ENCODE measurements at regions not wholly inside any gene's neighbourhood (a gene's known extent, or its start where the extent isn't known, plus 50 kb on each side); places are given as distances from the start of the nearest gene placed in this dataset.

GRCh38 chr11:112543390-112543789 lies 282.7 kb upstream of the PLET1 start:
- no peak for DNase-seq

DNA sequence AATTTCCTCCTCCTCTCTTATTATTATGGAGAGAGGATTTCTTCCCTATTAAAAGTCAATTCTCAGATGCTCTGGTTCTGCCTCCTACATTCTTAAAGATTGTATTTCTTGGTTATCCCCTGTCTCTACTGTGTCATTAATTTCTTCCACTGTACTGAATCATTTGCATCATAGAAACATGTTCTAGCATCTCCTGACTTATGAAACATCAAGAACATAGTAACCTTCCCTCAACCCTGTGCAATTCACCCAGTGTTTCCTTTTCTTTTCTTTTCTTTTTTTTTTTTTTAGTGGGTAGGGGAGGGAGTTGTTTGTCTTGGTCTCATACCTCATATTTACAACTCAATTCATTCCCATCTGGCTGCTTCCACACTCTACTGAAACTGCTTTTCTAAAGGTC lies 288.0 kb upstream of the PLET1 start:
- no peak for DNase-seq

DNA sequence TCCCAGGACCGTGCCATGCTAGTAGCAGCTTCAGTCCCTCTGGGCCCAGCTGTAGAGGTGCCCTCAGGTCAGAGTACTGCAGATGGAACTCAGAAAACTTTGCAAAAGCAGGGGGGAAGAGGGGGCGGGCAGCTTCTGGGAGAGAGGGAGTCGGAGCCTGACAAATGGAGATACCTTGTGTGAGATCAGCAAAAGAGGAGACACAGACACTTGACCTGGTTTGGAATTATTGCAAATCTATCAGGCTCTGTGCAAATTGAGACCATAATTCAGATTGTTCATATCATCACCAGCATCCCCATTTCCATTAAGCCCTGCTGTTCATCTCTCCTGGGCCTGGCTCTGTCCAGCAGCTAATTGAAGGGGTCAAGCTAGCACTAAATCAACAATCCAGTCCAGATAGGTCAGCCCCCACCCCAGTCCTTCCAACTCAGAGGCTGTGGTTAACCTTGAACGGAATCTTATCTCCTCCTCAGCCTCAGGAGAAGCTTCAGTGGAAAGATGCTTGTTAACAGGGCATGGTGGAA lies 292.6 kb upstream of the PLET1 start:
- no peak for DNase-seq

- no peak for DNase-seq
Observed at GRCh38 chr11:112554586-112554985, 293.9 kb upstream of the PLET1 start.

DNA sequence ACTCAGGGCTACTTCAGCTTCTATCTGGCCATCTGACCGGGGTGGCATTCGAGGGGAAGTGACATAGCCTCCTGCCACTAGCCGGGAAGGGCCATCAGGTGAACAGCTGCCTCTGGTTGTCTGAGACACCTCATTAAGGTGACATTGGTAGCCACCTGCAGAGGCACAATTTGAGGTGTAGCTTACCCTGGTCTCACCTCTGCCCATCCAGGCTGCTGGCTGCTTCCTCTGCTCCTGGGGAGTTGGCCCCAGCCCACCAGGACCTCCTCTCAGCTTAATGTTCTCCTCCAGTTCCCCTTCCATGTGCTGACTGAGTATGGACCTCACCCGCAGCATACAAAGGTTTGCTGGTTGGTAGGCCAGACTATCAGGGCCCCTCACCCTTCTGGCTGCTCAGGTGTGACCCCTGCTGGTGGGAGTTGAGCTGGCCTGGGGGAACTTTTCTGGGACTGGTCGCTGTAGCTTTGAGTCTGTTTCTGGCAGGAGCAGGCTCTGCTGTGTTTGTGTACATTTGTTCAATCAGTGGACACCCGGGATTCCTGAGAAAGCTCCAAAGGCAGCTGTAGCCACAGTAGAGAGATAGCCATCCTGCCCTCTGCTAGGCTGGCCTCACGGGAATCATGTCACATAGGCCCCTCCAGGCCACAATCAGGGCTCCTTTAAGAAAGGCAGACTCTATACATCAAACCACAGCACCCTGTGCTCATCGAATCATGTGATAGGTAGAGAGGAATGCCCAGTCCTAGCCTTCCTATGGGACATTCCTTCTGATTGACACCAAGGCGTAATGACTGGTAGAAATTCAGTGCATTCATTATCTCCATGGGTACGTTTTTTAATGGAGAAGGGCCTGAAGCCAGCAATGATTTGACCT lies 295.1 kb upstream of the PLET1 start:
- DNase-seq = peak; percentile 57

DNA sequence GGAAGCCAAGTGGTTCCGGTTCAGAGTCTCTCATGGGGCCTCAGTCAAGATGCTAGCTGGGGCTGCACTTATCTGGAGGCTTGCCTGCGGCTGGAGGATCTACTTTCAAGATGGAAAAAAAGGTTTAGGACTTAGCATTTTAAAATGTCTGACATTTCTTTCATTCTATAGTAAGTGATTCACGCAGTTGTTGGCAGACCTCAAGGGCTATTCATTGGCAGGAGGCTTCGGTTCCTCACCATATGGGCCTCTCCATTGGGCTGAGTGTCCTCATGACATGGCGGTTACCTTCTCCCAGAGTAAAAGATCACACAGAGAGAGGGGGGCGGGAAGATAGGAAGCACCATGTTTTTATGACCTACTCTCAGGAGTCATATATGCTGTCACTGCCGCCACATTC lies 298.0 kb upstream of the PLET1 start:
- DNase-seq = no peak

GRCh38 chr11:112563808-112564207 lies 303.1 kb upstream of the PLET1 start:
- DNase-seq = no peak

DNA sequence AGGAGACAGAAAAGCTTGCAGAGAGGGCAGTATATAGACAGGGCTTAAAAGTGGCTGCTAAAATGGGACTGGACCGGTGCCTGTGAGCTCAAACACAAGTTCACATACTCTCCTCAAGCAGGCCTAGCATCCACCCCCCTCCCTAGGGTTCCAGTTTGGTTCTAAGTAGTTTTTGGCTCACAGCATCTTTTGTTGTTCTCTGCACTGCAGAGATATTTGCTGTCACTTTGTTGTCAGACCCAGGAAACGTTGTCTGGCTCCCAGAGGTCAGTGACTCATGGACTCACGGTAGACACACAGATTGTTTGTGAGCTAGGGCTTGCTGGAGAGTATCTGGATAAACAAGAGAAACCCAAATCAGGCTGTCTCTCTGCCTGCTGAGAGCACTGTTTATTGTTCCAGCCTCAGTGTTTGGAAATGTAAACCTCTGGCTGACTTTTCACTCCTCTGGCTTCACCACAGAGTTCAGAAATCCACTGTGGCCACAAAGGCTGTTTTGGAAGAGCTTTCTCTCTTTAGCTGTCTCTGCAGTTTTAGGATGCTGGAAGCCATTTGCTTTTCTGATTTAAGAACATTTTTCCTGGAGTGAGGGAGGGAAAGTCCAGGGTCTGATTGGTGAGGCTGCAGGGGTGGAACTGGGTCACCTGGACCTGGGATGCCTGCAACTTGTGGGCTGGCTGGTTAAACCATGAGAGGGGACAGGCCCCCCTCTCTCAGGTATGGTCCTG lies 303.7 kb upstream of the PLET1 start:
- DNase-seq = no peak

- DNase-seq = no peak
Observed at GRCh38 chr11:112565551-112565950, 304.9 kb upstream of the PLET1 start.

- DNase-seq = no peak
Observed at GRCh38 chr11:112566124-112566523, 305.5 kb upstream of the PLET1 start.

GRCh38 chr11:112570333-112570732 lies 309.7 kb upstream of the PLET1 start:
- no peak for DNase-seq

DNA sequence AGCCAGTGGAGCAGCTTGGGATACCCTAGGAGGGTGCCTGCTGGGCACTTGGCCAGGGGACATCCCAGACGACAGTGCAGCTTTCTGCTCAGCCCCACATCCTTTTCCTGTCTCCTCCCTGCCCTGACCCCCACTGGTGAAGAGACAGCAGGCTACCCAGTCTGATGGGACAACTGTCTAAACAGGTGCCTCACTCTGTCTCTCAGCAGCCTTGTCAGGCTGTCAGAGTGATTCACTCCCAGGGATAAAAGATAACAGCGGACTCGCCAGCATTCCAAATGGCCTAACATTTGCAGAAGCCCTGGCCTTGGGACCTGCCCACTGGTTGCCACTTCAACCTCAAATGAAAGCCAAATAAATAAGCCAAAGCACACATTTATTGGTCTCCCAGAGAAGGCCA lies 318.6 kb upstream of the PLET1 start:
- no peak for DNase-seq

GRCh38 chr11:112580864-112581263 lies 320.2 kb upstream of the PLET1 start:
- DNase-seq = no peak

GRCh38 chr11:112581747-112582146 lies 321.1 kb upstream of the PLET1 start:
- no peak for DNase-seq

DNA sequence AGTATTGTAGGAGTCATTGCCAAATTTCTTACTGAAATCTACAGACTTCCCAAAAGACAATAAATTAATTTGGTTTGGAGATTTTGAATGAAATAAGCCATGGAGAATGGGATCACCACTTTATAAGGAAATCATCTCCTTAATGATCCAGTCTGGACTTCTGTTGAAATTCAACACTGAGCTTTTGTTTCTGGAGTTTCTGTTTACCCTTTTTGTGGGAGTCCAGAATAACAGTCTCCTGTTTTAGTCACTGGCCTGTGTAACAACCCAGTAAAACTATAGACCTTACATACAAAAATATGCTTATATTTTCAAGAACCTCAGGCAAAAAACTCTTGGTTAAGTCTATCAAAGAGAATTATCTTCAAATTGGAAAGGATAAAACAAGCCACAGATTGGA lies 321.7 kb upstream of the PLET1 start:
- DNase-seq = no peak

GRCh38 chr11:112583261-112583893 lies 322.7 kb upstream of the PLET1 start:
- DNase-seq = no peak

DNA sequence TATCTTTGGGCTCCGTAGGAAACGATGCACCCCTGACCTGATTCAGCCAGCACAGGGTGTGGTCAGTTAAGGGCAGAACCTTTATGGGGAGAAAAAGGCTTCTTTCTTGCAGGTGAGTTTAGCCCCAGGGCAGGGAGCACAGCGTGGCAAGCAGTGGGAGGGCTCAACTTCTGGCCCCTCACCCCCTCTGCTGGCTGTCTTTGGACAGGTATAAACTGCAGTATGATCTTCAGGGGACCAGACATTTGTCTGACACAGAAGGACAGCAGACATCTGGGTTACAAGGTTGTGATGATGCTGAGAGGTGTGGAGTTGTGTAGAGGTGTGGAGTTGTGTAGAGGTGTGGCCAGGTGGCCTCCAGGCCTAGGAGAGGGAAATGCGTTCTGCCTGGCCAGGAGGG lies 324.0 kb upstream of the PLET1 start:
- DNase-seq = no peak

- no peak for DNase-seq
Observed at GRCh38 chr11:112587664-112588063, 327.0 kb upstream of the PLET1 start.

DNA sequence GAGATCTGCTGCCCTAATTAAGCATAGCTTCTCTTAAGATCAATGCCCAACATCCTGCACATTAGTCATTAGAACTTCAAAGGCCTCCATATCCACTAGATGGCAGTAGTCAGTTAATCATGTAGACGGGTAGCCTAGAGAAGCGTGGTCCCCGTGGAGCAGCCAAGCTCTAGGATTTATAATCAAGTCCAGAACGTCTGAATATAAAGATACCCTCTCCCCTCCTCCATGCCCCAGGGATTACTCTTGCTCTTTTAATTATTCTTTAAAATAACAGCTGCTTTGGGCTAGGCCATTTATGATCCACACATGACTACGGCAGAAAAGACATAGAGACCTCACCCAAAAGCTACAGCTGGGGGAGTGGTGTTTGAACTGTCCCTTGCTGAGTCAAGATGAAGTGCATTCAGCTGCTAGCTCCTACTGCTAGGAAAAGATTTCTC lies 327.6 kb upstream of the PLET1 start:
- peak; percentile 78 for DNase-seq

DNA sequence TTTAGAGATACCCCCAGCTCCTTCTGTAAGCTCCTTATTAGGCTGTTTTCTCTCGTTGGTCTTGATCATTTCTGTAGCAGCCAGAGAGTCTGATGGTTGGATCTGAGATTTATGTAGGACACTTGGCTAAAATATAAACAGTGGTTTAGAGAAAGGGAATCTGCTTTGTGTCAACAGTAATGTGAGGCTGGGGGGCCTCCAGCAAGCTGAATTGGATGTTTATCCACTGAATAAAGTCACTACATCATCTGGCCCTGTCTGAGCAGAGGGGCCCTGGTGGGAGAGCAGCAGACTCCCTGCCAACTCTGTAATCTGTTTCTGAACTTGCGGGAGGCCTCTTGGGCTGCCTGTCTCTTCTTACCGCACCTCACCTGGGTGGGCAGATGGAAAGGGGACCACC lies 328.5 kb upstream of the PLET1 start:
- no peak for DNase-seq

DNA sequence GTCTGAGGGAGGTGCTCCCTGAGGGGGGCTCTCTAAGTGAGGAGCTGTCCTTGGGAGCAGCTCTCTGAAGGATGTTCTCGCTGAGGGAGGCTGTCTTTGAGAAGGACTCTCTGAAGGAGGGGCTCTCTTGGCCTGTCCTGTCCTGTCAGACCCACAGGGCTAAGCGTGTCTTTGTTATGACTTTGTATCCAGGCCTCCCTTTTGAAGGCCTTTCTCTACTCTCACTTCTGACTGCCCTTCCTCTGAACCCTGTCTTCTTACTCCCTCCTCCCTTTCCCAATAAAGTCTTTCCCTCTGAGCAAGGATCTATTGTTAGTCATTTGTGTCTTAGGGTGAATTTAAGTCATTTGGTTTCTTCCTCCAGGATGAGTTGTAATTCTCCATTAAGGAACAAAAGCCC lies 330.1 kb upstream of the PLET1 start:
- no peak for DNase-seq

DNA sequence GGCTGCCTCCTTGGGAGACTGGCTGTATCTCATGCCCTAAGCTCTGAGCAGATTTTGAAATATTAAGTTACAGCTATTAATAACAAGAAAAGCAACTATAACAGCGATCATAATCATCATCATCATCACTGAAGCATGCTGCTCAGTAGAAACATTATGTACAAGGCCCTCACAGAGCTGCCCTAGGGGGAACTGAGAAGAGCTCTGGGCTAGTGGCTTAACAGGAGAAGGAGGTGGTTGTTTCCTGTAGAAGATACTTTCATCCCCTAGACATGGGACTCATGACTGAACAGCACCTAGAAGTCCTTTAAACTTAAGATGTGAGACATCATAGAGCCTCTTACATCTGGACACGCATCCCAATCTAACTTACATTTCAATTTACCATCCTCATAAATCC lies 332.8 kb upstream of the PLET1 start:
- no peak for DNase-seq

- DNase-seq = no peak
Observed at GRCh38 chr11:112596324-112596723, 335.7 kb upstream of the PLET1 start.
